K562 (cell line): ENCODE measurements at regions not wholly inside any gene's neighbourhood (a gene's known extent, or its start where the extent isn't known, plus 50 kb on each side); places are given as distances from the start of the nearest gene placed in this dataset.

ENCODE experiments used
- ATAC-seq: fragments of 200-7000 bp; cut with Tn5 transposase; 3 replicates; pipeline ENCODE4 v1.9.1; 2020; ENCODE audit warnings: moderate library complexity
- BruUV-seq: library from RNA; stranded (reverse); fragments of 400-500 nt; replicated peaks from 2 replicates; lab custom pipeline; 2021; lab: Mats Ljungman, UMichigan
- CTCF ChIA-PET: fragments of 300-600 bp; formaldehyde crosslinking; extraction: SDS; loops from one replicate; lab custom pipeline; 2021; ENCODE audit warnings: low intra/inter-chr PET ratio; lab: Yijun Ruan, JAX
- POLR2A ChIA-PET: fragments of 300-600, 350-650 bp; sonication (Branson Sonifier 250); formaldehyde crosslinking; extraction: SDS; loops from one replicate; lab custom pipeline; 2021; ENCODE audit warnings: antibody characterized with exemption, inconsistent platforms; lab: Yijun Ruan, JAX
- DNase-seq, 4 experiments: peaks; one replicate each; pipeline versions ENCODE4 v3.0.0 to v3.0.0-alpha.2; 2011 to 2018; ENCODE audit warnings: low spot score in 3 of 4, mixed read lengths in 3 of 4; ENCODE audit errors: extremely low read depth in 1 of 4
- FAIRE-seq: peaks from 2 replicates; lab custom pipeline; 2011; peaks lifted over from hg19 to GRCh38; lab: Jason Lieb, UNC
- H2AFZ ChIP-seq: 2 replicates; pipeline ENCODE4 v1.6.0; 2011; ENCODE audit warnings: low read depth, low read length, control low read depth, inconsistent platforms
- H3K27ac ChIP-seq: fragments of 200-600 bp; 3 replicates; pipeline ENCODE4 v1.8.0; 2011; ENCODE audit warnings: low read depth, mild to moderate bottlenecking, control low read depth, inconsistent platforms, low read length, moderate library complexity, mixed read lengths; ENCODE audit errors: extremely low read depth
- H3K27me3 ChIP-seq, 2 experiments: fragments of 300-600 bp in 1 of 2; 2 replicates in 1 of 2; 3 replicates in 1 of 2; pipeline versions ENCODE4 v1.6.0 to v1.8.0; 2011; ENCODE audit warnings: inconsistent platforms in 2 of 2, low read length in 2 of 2, mild to moderate bottlenecking in 1 of 2, mixed read lengths in 1 of 2, moderate library complexity in 1 of 2; ENCODE audit not compliant: control insufficient read depth in 2 of 2, insufficient read depth in 2 of 2
- H3K36me3 ChIP-seq: fragments of 300-600 bp; 3 replicates; pipeline ENCODE4 v1.8.0; 2011; ENCODE audit warnings: mild to moderate bottlenecking, low read length, inconsistent platforms; ENCODE audit not compliant: control insufficient read depth, insufficient read depth
- H3K4me1 ChIP-seq, 2 experiments: fragments of 200-600 bp in 1 of 2; replicated peaks in 1 of 2; 2 replicates in 1 of 2; 3 replicates in 1 of 2; pipeline versions ENCODE4 v1.5.1 to v1.8.0; 2011; ENCODE audit warnings: inconsistent platforms in 2 of 2, low read length in 2 of 2, mild to moderate bottlenecking in 1 of 2, mixed read lengths in 1 of 2, moderate library complexity in 1 of 2; ENCODE audit not compliant: control insufficient read depth in 2 of 2, insufficient read depth in 2 of 2
- H3K4me2 ChIP-seq: 2 replicates; pipeline ENCODE4 v1.6.1; 2011; ENCODE audit warnings: low read length, control low read depth, inconsistent platforms, mixed read lengths; ENCODE audit not compliant: insufficient read depth
- H3K4me3 ChIP-seq: fragments of 200-600 bp; sonication (generic), shearing (Covaris generic); 2 replicates; pipeline ENCODE4 v1.5.1; 2016; ENCODE audit warnings: control low read depth, inconsistent platforms
- H3K79me2 ChIP-seq: fragments of 200-600 bp; 3 replicates; pipeline ENCODE4 v1.8.0; 2011; ENCODE audit warnings: low read length, inconsistent platforms; ENCODE audit not compliant: control insufficient read depth, insufficient read depth
- H3K9ac ChIP-seq, 2 experiments: 2 replicates each; pipeline versions ENCODE4 v1.6.0 to v1.6.1; 2011; ENCODE audit warnings: low read depth in 2 of 2, low read length in 2 of 2, control low read depth in 1 of 2, inconsistent platforms in 1 of 2, mild to moderate bottlenecking in 1 of 2, mixed read lengths in 1 of 2; ENCODE audit not compliant: insufficient read depth in 1 of 2
- H3K9me1 ChIP-seq: one replicate; pipeline ENCODE4 v1.6.0; 2011; ENCODE audit warnings: inconsistent platforms, mild to moderate bottlenecking, low read length, moderate library complexity; ENCODE audit not compliant: control insufficient read depth, insufficient read depth
- H3K9me3 ChIP-seq: replicated peaks from 2 replicates; pipeline ENCODE4 v1.5.1; 2011; ENCODE audit warnings: low read depth, low read length, inconsistent platforms; ENCODE audit not compliant: control insufficient read depth, insufficient read depth
- H4K20me1 ChIP-seq: replicated peaks from 2 replicates; pipeline ENCODE4 v1.6.1; 2011; ENCODE audit warnings: low read length, inconsistent platforms, mixed read lengths; ENCODE audit not compliant: control insufficient read depth, insufficient read depth
- CREB1 ChIP-seq, 2 experiments: sonication (generic) in 1 of 2; formaldehyde crosslinking in 1 of 2; IDR thresholded peaks; 2 replicates each; pipeline versions ENCODE4 v1.6.1 to v1.8.0; 2012 to 2022; ENCODE audit warnings: inconsistent platforms in 1 of 2, mild to moderate bottlenecking in 1 of 2, missing genetic modification reagents in 1 of 2, moderate library complexity in 1 of 2
- KDM4B ChIP-seq, 2 experiments: fragments of 450-650 bp in 1 of 2; sonication (generic) in 1 of 2; IDR thresholded peaks; 2 replicates each; pipeline ENCODE4 v1.6.1; 2016 to 2017; ENCODE audit warnings: borderline replicate concordance in 2 of 2, antibody characterized with exemption in 1 of 2, low read depth in 1 of 2, mild to moderate bottlenecking in 1 of 2
- NFYB ChIP-seq: IDR thresholded peaks from 2 replicates; pipeline ENCODE4 v1.6.1; 2011; ENCODE audit warnings: mild to moderate bottlenecking, moderate library complexity; ENCODE audit not compliant: insufficient read length; ENCODE audit errors: extremely low read depth
- PHF20 ChIP-seq: fragments of 450-650 bp; IDR thresholded peaks from 2 replicates; pipeline ENCODE4 v1.6.1; 2018; ENCODE audit not compliant: partially characterized antibody
- ZBTB8A ChIP-seq: fragments of 450-650 bp; IDR thresholded peaks from 2 replicates; pipeline ENCODE4 v1.6.1; 2018; ENCODE audit warnings: mild to moderate bottlenecking, moderate library complexity; ENCODE audit not compliant: partially characterized antibody
- ZKSCAN1 ChIP-seq: fragments of 150-350 bp; IDR thresholded peaks from 2 replicates; pipeline ENCODE4 v1.6.1; 2016; ENCODE audit warnings: low read depth, low read length
- WGBS: fragments of 100-300 bp; shearing (Covaris generic); methylation state at CpG from one replicate; pipeline ENCODE4 v1.1.6; 2016; ENCODE audit warnings: low coverage, mixed read lengths; ENCODE audit not compliant: insufficient coverage; ENCODE audit errors: missing lambda C conversion rate; 5-methylcytosine and 5-hydroxymethylcytosine counted together
- in situ Hi-C: fragments of 300-500 bp; cut with MboI; formaldehyde crosslinking; loops from 4 replicates; pipeline ENCODE4 v1.15.0; 2018; ENCODE audit warnings: inconsistent platforms, mixed read lengths
- intact Hi-C: fragments of 100-400 bp; cut with micrococcal nuclease; formaldehyde crosslinking; loops from 2 replicates; pipeline ENCODE4 v1.14.2; 2022

- Histone ChIP-seq H3K27me3 (no peaks in the 10 kb centered on the region), H3K4me1 (no peaks in the 10 kb centered on the region), H3K4me3 (no peak overlapping the region), H2AFZ (no peak overlapping the region), H3K27ac (no peak overlapping the region), H4K20me1 (no peaks in the 10 kb centered on the region), H3K79me2 (no peaks in the 10 kb centered on the region), H3K9me3 (no peaks in the 10 kb centered on the region), H3K9ac (no peak overlapping the region), H3K9me1 (no peaks in the 10 kb centered on the region), H3K4me2 (no peak overlapping the region), H3K36me3 (no peaks in the 10 kb centered on the region)
- no TSS peak for BruUV-seq
- WGBS = 0% methylated on average over 1 of the region's 1 CpG
- TF ChIP-seq ZKSCAN1 (no peak), NFYB (no peak), ZBTB8A (no peak), CREB1 (IDR thresholded peaks at IDR 0.05) (no peak), CREB1 (CRISPR knock-in tag; IDR thresholded peaks at IDR 0.05) (no peak), PHF20 (no peak)
- in situ Hi-C loops = no loop called here
- ChIA-PET POLR2A (no interaction called here), CTCF (no interaction called here)
- intact Hi-C loops = no loop called here
- ATAC-seq (no peak), DNase-seq (no peak), FAIRE-seq (no peak)
Measured at GRCh38 chr3:103082501-103082900, 647.7 kb downstream of the ZPLD1 start.

DNA sequence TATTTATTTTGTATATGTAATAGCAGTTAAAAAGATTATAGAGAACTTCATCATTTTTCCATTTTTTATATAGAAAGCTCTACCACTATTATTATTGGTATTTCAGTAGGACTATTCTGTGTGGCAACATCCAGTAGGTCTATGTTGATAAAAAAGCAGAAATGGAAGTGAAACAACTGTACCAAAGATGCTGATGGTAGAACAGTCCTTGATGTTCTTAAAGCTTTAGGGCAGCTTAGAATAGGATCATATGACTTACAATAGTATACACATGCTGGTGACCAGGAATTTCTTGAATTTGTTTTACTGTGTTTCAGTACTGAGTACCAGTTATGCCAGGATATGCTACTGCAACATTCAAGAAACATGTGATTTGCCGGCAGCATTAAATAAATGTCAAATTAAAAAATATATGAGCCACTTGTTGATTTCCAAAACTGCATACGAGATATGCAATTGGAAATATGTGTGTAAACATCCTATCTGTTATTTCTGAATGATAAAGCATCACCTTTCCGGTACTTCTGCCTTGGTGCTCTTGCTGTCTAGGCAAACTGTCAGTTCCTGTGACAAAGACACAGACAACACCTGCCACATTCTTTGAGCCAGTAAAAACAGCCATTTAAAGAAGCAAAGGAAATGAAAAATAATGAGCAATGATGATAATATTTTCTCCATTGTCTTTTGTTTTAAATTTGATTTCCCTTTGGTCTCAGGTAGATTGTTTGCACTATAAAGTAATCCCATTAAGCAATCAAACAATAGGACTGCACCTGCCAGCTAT, 649.2 kb downstream of the ZPLD1 start:
- in situ Hi-C loops = no loop called here
- intact Hi-C loops = no loop called here
- ChIA-PET CTCF (no interaction called here), POLR2A (no interaction called here)
- H3K36me3 ChIP-seq = no peaks in the 10 kb centered on the region
- H3K9me1 ChIP-seq = no peaks in the 10 kb centered on the region
- no peak for DNase-seq
- no peak for TF ChIP-seq KDM4B (IDR thresholded peaks at IDR 0.05; ENCODE audit: borderline replicate concordance in 2 of 2, low read depth in 1 of 2)
- TF ChIP-seq, all 486 proteins: peak for 0
- no TSS peak for BruUV-seq
- Histone ChIP-seq H3K4me2 (no peak overlapping the region), H3K27me3 (no peaks in the 10 kb centered on the region), H3K4me1 (no peaks in the 10 kb centered on the region), H2AFZ (no peak overlapping the region), H3K27ac (no peak overlapping the region), H3K9ac (no peak overlapping the region), H3K79me2 (no peaks in the 10 kb centered on the region), H3K4me3 (no peak overlapping the region), H4K20me1 (no peaks in the 10 kb centered on the region), H3K9me3 (no peaks in the 10 kb centered on the region)
- WGBS = 0% methylated on average over 3 of the region's 3 CpGs
- ATAC-seq = no peak
- no peak for FAIRE-seq
